Left lobe of liver (tissue), 2 donors: ENCODE measurements at regions not wholly inside any gene's neighbourhood (a gene's known extent, or its start where the extent isn't known, plus 50 kb on each side); places are given as distances from the start of the nearest gene placed in this dataset.

Experiments used
- ATAC-seq: fragments of 200-7000 bp; cut with Tn5 transposase; one replicate; pipeline ENCODE4 v1.9.1; 2020; ENCODE audit warnings: mild to moderate bottlenecking, moderate library complexity
- DNase-seq: peaks from one replicate; pipeline ENCODE4 v3.0.0-alpha.2; 2020; ENCODE audit warnings: low spot score
- donor health status: DM: no; HTN: no; CAD: no; lungs with moderate emphysema.
- donor health status: DM: no; HTN: yes; CAD: no.

DNA sequence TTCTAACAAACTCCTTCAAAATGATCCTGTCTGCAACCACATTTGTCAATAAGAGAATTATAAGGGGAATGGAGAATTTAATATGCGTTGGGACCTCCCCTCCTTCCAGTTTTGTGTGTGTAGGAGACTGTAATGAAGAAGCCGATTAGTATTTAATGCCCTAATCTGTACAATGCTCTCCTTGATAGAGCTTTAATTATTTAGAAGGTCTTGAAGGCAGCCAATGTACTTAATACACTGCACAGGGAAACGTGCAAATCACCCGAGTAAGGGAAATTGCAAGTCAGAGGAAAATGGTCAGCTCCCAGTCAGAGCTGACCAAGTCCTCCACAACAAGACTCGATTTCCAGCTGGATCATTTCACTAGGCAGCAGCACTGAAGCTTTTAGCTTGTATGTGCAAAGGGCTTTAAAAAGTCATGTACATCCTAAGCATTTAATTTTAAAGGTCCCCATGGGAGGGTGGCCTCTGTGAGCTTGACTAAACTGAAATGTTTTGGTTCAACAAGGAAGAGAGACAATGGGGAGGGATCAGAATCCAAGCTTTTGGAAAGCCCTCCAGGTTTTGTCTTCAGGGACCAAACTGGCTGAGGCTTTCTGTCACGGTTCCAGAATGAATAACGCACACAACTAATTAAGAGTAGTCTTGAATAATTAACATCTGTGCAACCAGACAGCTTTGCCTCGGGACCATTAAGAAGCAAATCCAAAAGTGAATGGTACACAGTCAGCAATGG, 159.8 kb upstream of the MITF start:
- no peak for DNase-seq
- no peak for ATAC-seq

- ATAC-seq (no peak), DNase-seq (no peak)
These were observed 169.7 kb upstream of the MITF start for GRCh38 chr3:69569520-69569919.

DNA sequence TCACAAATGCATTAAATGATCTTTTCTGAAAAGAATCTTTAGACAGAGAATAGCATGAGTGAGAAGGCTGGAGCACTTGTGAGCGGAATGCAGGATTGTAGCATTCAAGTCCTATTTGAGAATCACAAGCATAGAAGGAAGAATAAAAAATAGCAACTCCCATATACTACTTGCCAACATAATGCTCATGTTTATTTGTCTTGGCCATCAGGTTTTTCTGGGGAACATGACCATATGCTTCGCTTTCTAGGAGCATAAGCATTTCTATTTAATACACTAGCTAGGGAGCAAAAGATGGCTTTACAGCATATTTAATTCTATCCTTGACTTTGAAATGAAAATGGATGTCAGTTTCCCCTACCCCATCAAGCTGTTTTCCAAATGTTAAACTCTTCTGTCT, 170.3 kb upstream of the MITF start:
- DNase-seq (no peak), ATAC-seq (no peak)

DNA sequence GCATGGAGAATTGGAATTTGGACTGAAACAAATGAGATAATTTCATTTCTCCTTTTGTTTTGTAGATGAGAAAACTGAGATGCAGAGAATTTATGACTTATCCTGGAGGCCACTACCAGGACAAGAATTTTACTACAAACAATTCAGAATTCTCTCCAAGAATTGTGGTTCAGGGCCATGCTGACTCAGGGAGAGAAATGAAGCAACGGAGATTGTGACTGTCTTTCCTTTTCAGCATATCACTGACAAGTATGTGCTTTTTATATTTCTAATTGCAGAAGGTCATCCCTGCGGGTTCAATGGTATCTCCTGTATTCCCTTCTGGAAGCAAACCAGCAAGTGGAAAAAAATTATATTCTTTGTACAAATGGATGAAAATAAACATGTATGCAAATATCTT, 170.8 kb upstream of the MITF start:
- ATAC-seq (no peak), DNase-seq (no peak)

DNA sequence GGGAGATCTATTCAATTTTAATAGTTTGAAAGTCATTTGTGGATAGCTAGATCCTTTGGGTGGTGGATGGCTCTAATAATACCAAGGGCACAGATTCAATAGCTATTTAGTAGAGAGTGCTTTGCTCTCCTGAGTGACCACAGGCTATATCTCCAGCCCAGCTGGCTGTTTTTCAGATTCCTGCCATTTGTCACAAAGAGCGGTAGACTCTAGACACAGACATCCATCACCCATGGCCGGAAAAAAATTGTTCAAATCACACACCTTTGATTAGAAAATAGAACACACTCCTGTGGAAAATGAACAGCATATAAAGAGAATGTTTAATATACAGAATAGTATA, 171.6 kb upstream of the MITF start:
- ATAC-seq (no peak), DNase-seq (no peak)

DNA sequence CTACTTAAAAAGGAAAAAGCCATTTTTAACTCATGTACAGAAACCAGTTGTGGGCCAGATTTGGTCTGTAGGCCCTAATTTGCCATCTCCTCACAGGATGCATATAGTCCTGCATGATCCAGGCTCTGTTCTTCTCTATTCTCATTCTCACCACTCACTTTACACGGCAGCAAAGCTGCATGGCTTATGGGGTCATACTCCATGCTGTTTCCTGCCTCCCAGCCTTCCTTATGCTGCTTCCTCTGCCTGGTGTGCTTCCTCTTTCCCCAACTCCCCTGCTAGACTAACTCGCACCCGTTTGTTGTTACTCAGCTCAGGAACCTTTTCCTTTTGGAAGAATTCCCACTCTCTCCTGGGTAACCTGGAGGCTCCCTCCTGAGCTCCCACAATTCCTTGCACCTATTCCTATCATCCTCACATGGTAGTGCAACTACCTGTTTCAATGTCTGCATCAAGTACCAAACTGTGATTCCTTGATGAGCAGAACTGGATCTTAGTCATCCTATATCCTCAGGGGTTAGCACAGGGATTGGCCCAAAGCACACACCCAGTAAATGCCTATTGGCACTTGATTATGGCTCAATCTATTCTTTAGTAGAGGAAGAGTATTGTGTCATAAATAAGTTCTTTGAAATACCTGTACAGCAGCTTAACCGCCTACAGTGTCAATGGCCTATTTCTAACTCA, 172.1 kb upstream of the MITF start:
- DNase-seq: no peak
- no peak for ATAC-seq

DNA sequence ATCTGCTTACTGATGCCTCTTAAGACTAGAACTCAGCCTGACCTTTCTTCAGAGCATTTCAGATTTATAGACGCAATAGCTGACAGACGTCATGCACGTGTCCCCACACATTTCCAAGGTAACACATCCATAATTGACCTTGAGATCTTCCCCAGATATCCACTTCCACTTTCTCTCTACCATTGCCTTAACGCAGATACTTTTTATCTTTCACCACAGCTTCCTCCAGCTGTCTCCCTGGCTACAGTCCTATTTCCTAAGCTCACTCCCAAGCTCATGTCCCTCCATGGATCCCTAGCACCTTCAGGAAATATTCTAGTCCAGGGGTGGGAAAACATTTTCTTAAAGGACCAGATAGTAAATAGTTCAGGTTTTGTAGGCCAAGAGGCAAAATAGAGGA, 173.0 kb upstream of the MITF start:
- ATAC-seq (no peak), DNase-seq (no peak)

DNA sequence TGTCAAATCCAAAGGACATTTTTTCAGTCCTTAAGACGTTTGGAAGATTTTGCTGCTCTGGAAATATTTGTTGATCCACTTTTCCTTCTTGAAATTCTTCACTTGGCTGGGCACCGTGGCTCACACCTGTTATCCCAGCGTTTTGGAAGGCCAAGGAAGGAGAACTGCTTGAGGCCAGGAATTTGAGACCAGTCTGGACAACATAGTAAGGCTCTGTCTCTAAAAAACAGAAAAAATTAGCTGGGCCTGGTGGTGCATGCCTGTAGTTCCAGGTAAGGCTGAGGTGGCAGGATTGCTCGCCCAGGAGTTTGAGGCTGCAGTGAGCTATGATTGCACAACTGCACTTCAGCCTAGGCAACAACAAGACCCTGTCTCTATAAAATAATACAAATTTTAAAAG, 173.9 kb upstream of the MITF start:
- ATAC-seq: no peak
- no peak for DNase-seq

DNA sequence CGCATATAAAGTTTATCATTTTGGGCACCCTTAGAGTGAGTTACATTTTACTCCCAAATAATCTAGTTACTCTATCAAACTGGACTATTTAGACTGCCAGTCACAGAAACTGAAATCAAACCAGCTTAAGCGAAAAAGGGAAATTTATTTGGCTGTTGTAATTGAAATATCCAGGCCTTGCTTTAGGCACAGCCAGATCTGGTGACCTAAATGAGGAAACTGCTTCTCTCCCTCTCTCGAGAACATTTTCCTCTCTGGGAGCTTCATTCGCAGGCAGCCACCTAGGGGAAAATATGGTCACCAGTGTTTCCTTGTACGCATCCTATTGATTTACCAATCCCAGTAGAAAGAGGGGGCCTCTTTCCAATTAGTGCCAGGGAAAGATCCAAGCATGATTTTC, 175.3 kb upstream of the MITF start:
- ATAC-seq (no peak), DNase-seq (no peak)

GRCh38 chr3:69563151-69563550, 176.1 kb upstream of the MITF start:
- DNase-seq (no peak), ATAC-seq (no peak)

DNA sequence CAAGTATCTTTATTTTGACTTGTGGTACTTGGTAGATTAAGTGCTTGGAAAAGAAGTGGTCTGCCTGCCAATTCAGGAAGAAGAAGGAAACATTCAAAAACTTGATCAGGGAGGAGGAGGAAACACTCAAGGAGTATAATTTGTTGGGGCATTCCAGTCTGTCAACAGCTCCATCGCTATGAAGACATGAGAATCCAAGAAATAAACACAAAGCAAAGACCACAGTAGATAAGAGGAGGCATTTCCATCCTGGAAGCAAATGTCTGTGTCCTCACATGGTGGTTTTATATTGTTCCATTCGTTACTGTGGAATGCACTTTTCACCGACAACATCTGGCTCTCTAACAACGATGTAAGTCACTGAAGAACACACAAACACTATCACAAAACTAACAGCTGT, 176.1 kb upstream of the FRMD4B start:
- DNase-seq (no peak), ATAC-seq (no peak)

DNA sequence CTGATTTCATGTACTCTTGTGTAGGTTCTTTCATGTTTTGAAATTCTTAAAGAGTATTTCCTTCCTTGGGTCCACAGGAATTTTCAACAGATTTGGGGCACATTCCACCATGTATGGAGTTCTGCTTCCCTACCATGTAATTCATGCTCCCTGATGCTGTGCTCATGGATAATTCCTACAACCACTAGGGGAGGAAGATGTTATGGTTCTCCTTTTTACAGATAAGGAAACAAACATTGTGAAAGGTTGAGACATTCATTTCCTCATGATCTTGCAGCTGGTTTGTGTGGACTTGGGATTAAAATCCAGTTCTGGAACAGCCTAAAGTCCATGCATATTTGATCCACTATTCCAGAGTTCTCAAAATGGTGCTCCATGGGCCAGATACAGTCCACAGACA, 174.9 kb upstream of the FRMD4B start:
- DNase-seq (no peak), ATAC-seq (no peak)

- ATAC-seq: no peak
- no peak for DNase-seq
These were observed 174.2 kb upstream of the FRMD4B start for GRCh38 chr3:69560116-69560515.

- peak; percentile 74 for DNase-seq
- ATAC-seq: peak; percentile 92
These were observed 173.0 kb upstream of the FRMD4B start for GRCh38 chr3:69558912-69559311.

DNA sequence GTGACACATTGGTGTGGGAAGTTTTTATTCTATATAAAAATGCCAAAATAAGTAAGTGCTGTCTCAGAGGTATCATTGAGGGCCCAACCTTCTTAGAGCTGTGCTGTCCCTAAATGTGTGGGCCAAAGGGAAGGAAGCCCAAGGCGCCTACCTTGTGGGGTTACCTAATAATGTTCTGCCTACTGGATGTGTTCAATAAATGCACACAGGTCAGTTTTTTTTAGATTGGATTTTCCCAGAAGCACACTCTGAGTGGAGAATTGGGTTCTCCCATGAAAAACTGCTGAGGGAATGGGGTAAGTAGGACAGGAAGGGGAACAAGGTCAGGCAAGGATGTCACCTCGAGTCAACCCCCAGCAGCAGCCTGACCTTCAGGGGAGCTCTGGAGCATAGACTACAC, 168.7 kb upstream of the FRMD4B start:
- no peak for DNase-seq
- peak; percentile 12 for ATAC-seq

GRCh38 chr3:69553888-69554287, 168.0 kb upstream of the FRMD4B start:
- ATAC-seq (peak; percentile 27), DNase-seq (no peak)

DNA sequence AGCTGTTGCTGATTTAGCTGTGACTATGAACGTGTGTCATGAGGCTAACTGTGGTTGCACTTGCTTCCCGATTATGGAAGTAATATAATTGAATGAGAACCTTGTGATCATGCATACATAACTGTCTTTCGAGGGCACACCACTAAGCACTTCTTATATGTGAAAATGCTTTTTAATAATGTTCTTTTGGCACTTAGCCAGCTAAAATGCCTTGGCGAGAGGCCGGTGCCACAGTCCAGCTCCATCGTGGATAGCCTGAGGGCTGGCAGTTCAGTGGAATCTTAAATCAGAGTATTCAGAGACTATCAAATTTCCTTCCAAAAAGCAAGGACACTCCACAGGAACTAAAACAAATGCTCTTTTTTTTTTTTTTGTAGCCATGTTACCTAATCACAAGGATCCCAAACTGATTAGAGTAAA, 161.6 kb upstream of the FRMD4B start:
- DNase-seq (no peak), ATAC-seq (no peak)

DNA sequence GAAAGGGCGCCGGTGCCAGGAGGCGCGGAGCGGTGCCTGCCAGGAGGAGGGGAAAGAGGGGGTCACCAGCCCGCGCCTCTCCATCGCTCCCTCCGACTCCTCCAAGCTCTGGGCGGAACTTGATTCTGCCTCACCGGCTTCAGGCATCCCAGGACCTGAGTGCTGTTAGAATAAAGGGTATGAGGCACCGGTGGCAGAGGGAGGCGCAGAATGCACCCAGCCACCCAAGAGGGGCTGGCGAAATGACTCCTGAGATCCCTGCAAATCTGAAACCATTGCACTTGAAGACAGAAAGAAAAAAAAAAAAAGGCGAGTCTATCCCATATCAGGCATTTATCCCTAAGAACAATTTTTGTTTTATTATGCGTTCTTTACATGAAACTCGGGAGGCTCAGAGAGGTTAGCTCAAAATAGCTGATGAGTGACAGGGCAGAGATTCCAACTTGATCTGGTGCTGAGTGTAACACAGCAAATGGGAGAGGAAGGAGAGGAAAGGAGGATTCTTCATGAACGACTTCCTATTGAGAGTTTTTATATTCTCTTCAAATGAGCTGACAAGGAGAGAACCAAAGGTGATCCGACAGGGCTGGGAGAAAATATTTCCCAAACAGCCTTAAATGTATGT, 157.0 kb upstream of the FRMD4B start:
- DNase-seq (no peak), ATAC-seq (no peak)

DNA sequence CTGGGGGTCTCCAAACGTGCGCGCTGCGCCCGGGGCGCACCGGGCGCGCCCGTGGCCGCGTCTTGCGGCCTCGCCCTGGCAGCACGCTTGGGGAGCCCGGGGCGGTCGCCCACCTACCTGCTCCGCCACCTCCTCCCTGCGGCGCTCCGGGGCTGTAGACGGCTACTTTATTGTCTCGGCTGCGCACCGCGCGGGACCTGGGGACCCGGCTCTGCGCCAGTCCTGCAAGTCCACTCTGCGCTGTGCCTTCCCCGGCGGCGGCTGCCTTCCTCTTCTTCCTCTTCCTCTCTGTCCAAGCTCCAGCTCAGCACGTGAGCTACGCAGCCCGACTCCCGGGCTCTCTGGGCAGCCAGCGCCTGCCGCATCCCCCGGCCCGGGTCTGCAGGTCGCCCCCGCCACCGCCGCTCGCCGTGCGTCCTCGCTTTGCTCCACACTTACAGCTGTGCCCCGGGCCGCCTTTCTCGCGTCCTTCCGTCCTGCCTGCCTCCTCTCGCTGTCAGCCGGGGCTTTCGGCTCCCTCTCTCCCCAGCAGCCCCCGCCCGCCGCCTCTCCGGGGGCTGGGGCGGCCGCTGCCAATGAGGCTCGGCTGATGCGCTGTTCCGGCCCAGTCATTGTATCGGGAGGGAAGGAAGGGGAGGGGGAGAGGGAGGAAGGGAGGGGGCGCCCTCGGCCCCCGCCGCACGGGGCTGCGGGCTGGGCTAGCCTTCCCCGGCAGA, 156.4 kb upstream of the FRMD4B start:
- DNase-seq: no peak

DNA sequence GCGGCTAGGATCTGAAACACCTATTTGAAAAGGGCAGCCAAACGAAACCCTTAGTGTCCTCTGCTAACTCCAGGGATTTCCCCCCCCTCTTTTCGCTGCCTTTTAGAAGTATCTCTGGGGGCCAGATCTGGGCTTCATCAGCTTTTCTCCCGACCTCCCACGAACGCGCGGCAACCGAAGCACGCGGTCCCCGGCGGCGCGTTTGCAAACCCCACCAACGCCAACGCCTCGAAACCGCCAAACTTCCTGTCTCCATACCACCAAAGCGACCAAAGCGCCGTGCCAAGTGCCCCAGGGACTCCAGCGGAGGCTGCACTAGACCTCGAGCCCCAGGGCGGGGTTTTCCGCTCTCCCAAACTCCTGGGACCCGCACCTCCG, 155.8 kb upstream of the FRMD4B start:
- ATAC-seq (no peak), DNase-seq (no peak)

More for the DNA sequence above, 156.4 kb upstream of the FRMD4B start:
- peak; percentile 37 for ATAC-seq

- DNase-seq: no peak
- no peak for ATAC-seq
These were observed 155.1 kb upstream of the FRMD4B start for GRCh38 chr3:69540706-69541581.
